Spleen (tissue), 3 donors: ENCODE measurements at regions not wholly inside any gene's neighbourhood (a gene's known extent, or its start where the extent isn't known, plus 50 kb on each side); places are given as distances from the start of the nearest gene placed in this dataset.

Experiments
- POLR2A ChIP-seq, 3 donors: fragments of 450-650 bp; IDR thresholded peaks; one replicate each; pipeline ENCODE4 v1.5.1; 2017; ENCODE audit warnings: antibody characterized with exemption in 3 of 3, mild to moderate bottlenecking in 1 of 3
- POLR2AphosphoS5 ChIP-seq, 3 donors: sonication (generic); formaldehyde crosslinking; IDR thresholded peaks; one replicate each; pipeline ENCODE4 v1.5.1; 2017; ENCODE audit warnings: antibody characterized with exemption in 3 of 3

DNA sequence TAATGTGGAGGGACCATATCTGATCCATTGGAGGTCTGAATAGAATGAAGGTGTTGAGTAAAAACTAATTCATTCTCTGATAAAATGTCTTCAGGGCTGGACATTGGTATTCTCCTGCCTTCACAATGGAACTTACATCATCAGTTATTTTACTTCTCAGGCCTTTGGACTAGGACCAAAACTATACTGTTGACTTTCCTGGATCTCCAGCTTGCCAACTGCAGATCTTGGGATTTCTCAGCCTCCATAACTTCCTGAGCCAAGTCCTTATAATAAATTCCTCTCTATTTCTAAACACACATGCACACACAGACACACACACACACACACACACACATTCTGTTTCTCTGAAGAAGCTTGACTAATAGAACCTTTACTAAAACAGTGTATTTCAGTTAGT lies 1858.6 kb upstream of the ADGRL3 start:
- TF ChIP-seq POLR2A (IDR thresholded peaks at IDR 0.05) (no peak), POLR2AphosphoS5 (IDR thresholded peaks at IDR 0.05) (no peak)
